ENCODE measurements at regions not wholly inside any gene's neighbourhood (a gene's known extent, or its start where the extent isn't known, plus 50 kb on each side); places are given as distances from the start of the nearest gene placed in this dataset.
"Not testable (repeated sequence)": the region's sequence is repeated elsewhere in the genome, so short reads cannot be mapped to it uniquely, and the experiment has no call there.

GRCh38 chrX:109077788-109078187 is 341.4 kb upstream of the IRS4 start:
- no peak for TF ChIP-seq CTCF (IDR thresholded peaks at IDR 0.05; ENCODE audit: low read depth, low read length, missing control alignments)
- no peak overlapping the region for H3K27ac ChIP-seq
- H3K27me3 ChIP-seq (replicated peaks): no peaks in the 10 kb centered on the region
- H3K4me3 ChIP-seq (ENCODE audit: low read depth, low read length): no peak overlapping the region
- in situ Hi-C loops (cut with HindIII; ENCODE audit: low pct_ligation_motif_present, low sequenced_read_pairs): no loop called here
- no peaks in the 10 kb centered on the region for H3K36me3 ChIP-seq (replicated peaks)
- DNase-seq: no peak

GRCh38 chrX:109054181-109054581 is 317.8 kb upstream of the IRS4 start:
- H3K27ac ChIP-seq; H3K36me3 ChIP-seq (replicated peaks); H3K27me3 ChIP-seq (replicated peaks); H3K4me3 ChIP-seq (ENCODE audit: low read depth, low read length); in situ Hi-C loops (cut with HindIII; ENCODE audit: low pct_ligation_motif_present, low sequenced_read_pairs); DNase-seq: not testable (repeated sequence)

GRCh38 chrX:109049903-109050302 is 313.5 kb upstream of the IRS4 start:
- no peaks in the 10 kb centered on the region for H3K27me3 ChIP-seq (replicated peaks)
- no peak overlapping the region for H3K27ac ChIP-seq
- in situ Hi-C loops (cut with HindIII; ENCODE audit: low pct_ligation_motif_present, low sequenced_read_pairs): no loop called here
- peak; percentile 34 for TF ChIP-seq CTCF (IDR thresholded peaks at IDR 0.05; ENCODE audit: low read depth, low read length, missing control alignments)
- H3K36me3 ChIP-seq (replicated peaks): no peaks in the 10 kb centered on the region
- H3K4me3 ChIP-seq (ENCODE audit: low read depth, low read length): no peak overlapping the region
- no peak for DNase-seq

- in situ Hi-C loops (cut with HindIII; ENCODE audit: low pct_ligation_motif_present, low sequenced_read_pairs): no loop called here
These were observed 313.1 kb upstream of the IRS4 start for GRCh38 chrX:109049416-109049815.

GRCh38 chrX:109040057-109040456 is 303.7 kb upstream of the IRS4 start:
- H3K36me3 ChIP-seq (replicated peaks): no peaks in the 10 kb centered on the region
- no peak for DNase-seq
- H3K27ac ChIP-seq: no peak overlapping the region
- H3K27me3 ChIP-seq (replicated peaks): no peaks in the 10 kb centered on the region
- no peak overlapping the region for H3K4me3 ChIP-seq (ENCODE audit: low read depth, low read length)
- TF ChIP-seq CTCF (IDR thresholded peaks at IDR 0.05; ENCODE audit: low read depth, low read length, missing control alignments): no peak
- in situ Hi-C loops (cut with HindIII; ENCODE audit: low pct_ligation_motif_present, low sequenced_read_pairs): no loop called here

More at GRCh38 chrX:109049416-109049815, 313.1 kb upstream of the IRS4 start:
- Histone ChIP-seq H3K36me3 (replicated peaks) (no peaks in the 10 kb centered on the region), H3K4me3 (ENCODE audit: low read depth, low read length) (no peak overlapping the region), H3K27ac (no peak overlapping the region), H3K27me3 (replicated peaks) (no peaks in the 10 kb centered on the region)
- no peak for DNase-seq
- TF ChIP-seq CTCF (IDR thresholded peaks at IDR 0.05; ENCODE audit: low read depth, low read length, missing control alignments): no peak

GRCh38 chrX:109036624-109037023 is 300.3 kb upstream of the IRS4 start:
- no peak for TF ChIP-seq CTCF (IDR thresholded peaks at IDR 0.05; ENCODE audit: low read depth, low read length, missing control alignments)
- Histone ChIP-seq H3K36me3 (replicated peaks) (no peaks in the 10 kb centered on the region), H3K27me3 (replicated peaks) (no peaks in the 10 kb centered on the region), H3K4me3 (ENCODE audit: low read depth, low read length) (no peak overlapping the region), H3K27ac (no peak overlapping the region)
- in situ Hi-C loops (cut with HindIII; ENCODE audit: low pct_ligation_motif_present, low sequenced_read_pairs): no loop called here
- no peak for DNase-seq
